K562 (cell line): ENCODE measurements at regions not wholly inside any gene's neighbourhood (a gene's known extent, or its start where the extent isn't known, plus 50 kb on each side); places are given as distances from the start of the nearest gene placed in this dataset.

Source experiments
- ATAC-seq: fragments of 200-7000 bp; cut with Tn5 transposase; 3 replicates; pipeline ENCODE4 v1.9.1; 2020; ENCODE audit warnings: moderate library complexity
- BruUV-seq: library from RNA; stranded (reverse); fragments of 400-500 nt; replicated peaks from 2 replicates; lab custom pipeline; 2021; lab: Mats Ljungman, UMichigan
- CTCF ChIA-PET: fragments of 300-600 bp; formaldehyde crosslinking; extraction: SDS; loops from one replicate; lab custom pipeline; 2021; ENCODE audit warnings: low intra/inter-chr PET ratio; lab: Yijun Ruan, JAX
- POLR2A ChIA-PET: fragments of 300-600, 350-650 bp; sonication (Branson Sonifier 250); formaldehyde crosslinking; extraction: SDS; loops from one replicate; lab custom pipeline; 2021; ENCODE audit warnings: antibody characterized with exemption, inconsistent platforms; lab: Yijun Ruan, JAX
- DNase-seq, 4 experiments: peaks; one replicate each; pipeline versions ENCODE4 v3.0.0 to v3.0.0-alpha.2; 2011 to 2018; ENCODE audit warnings: low spot score in 3 of 4, mixed read lengths in 3 of 4; ENCODE audit errors: extremely low read depth in 1 of 4
- FAIRE-seq: peaks from 2 replicates; lab custom pipeline; 2011; peaks lifted over from hg19 to GRCh38; lab: Jason Lieb, UNC
- H2AFZ ChIP-seq: 2 replicates; pipeline ENCODE4 v1.6.0; 2011; ENCODE audit warnings: low read depth, low read length, control low read depth, inconsistent platforms
- H3K27ac ChIP-seq: fragments of 200-600 bp; 3 replicates; pipeline ENCODE4 v1.8.0; 2011; ENCODE audit warnings: low read depth, mild to moderate bottlenecking, control low read depth, inconsistent platforms, low read length, moderate library complexity, mixed read lengths; ENCODE audit errors: extremely low read depth
- H3K27me3 ChIP-seq, 2 experiments: fragments of 300-600 bp in 1 of 2; 2 replicates in 1 of 2; 3 replicates in 1 of 2; pipeline versions ENCODE4 v1.6.0 to v1.8.0; 2011; ENCODE audit warnings: inconsistent platforms in 2 of 2, low read length in 2 of 2, mild to moderate bottlenecking in 1 of 2, mixed read lengths in 1 of 2, moderate library complexity in 1 of 2; ENCODE audit not compliant: control insufficient read depth in 2 of 2, insufficient read depth in 2 of 2
- H3K36me3 ChIP-seq: fragments of 300-600 bp; 3 replicates; pipeline ENCODE4 v1.8.0; 2011; ENCODE audit warnings: mild to moderate bottlenecking, low read length, inconsistent platforms; ENCODE audit not compliant: control insufficient read depth, insufficient read depth
- H3K4me1 ChIP-seq, 2 experiments: fragments of 200-600 bp in 1 of 2; replicated peaks in 1 of 2; 2 replicates in 1 of 2; 3 replicates in 1 of 2; pipeline versions ENCODE4 v1.5.1 to v1.8.0; 2011; ENCODE audit warnings: inconsistent platforms in 2 of 2, low read length in 2 of 2, mild to moderate bottlenecking in 1 of 2, mixed read lengths in 1 of 2, moderate library complexity in 1 of 2; ENCODE audit not compliant: control insufficient read depth in 2 of 2, insufficient read depth in 2 of 2
- H3K4me2 ChIP-seq: 2 replicates; pipeline ENCODE4 v1.6.1; 2011; ENCODE audit warnings: low read length, control low read depth, inconsistent platforms, mixed read lengths; ENCODE audit not compliant: insufficient read depth
- H3K4me3 ChIP-seq: fragments of 200-600 bp; sonication (generic), shearing (Covaris generic); 2 replicates; pipeline ENCODE4 v1.5.1; 2016; ENCODE audit warnings: control low read depth, inconsistent platforms
- H3K79me2 ChIP-seq: fragments of 200-600 bp; 3 replicates; pipeline ENCODE4 v1.8.0; 2011; ENCODE audit warnings: low read length, inconsistent platforms; ENCODE audit not compliant: control insufficient read depth, insufficient read depth
- H3K9ac ChIP-seq, 2 experiments: 2 replicates each; pipeline versions ENCODE4 v1.6.0 to v1.6.1; 2011; ENCODE audit warnings: low read depth in 2 of 2, low read length in 2 of 2, control low read depth in 1 of 2, inconsistent platforms in 1 of 2, mild to moderate bottlenecking in 1 of 2, mixed read lengths in 1 of 2; ENCODE audit not compliant: insufficient read depth in 1 of 2
- H3K9me1 ChIP-seq: one replicate; pipeline ENCODE4 v1.6.0; 2011; ENCODE audit warnings: inconsistent platforms, mild to moderate bottlenecking, low read length, moderate library complexity; ENCODE audit not compliant: control insufficient read depth, insufficient read depth
- H3K9me3 ChIP-seq: replicated peaks from 2 replicates; pipeline ENCODE4 v1.5.1; 2011; ENCODE audit warnings: low read depth, low read length, inconsistent platforms; ENCODE audit not compliant: control insufficient read depth, insufficient read depth
- H4K20me1 ChIP-seq: replicated peaks from 2 replicates; pipeline ENCODE4 v1.6.1; 2011; ENCODE audit warnings: low read length, inconsistent platforms, mixed read lengths; ENCODE audit not compliant: control insufficient read depth, insufficient read depth
- AFF4 ChIP-seq: sonication (generic); formaldehyde crosslinking; IDR thresholded peaks from 2 replicates; pipeline ENCODE4 v1.8.0; 2023; ENCODE audit warnings: mild to moderate bottlenecking, missing genetic modification reagents
- CBX8 ChIP-seq: fragments of 200-600 bp; sonication (generic); IDR thresholded peaks from 2 replicates; pipeline ENCODE4 v1.6.1; 2012; ENCODE audit warnings: borderline replicate concordance, mixed run types, low read depth, mild to moderate bottlenecking, moderate library complexity, mixed read lengths, low read length, control low read depth, inconsistent platforms; ENCODE audit not compliant: poor library complexity, severe bottlenecking; ENCODE audit errors: extremely low read depth
- MAFF ChIP-seq: IDR thresholded peaks from 2 replicates; pipeline ENCODE4 v1.6.1; 2012; ENCODE audit warnings: low read length, improper control_type of control experiment
- MAFG ChIP-seq: fragments of 450-650 bp; conservative IDR thresholded peaks from 2 replicates; pipeline ENCODE4 v1.6.1; 2016; ENCODE audit warnings: missing genetic modification characterization, missing compliant biosample characterization
- MAFK ChIP-seq: IDR thresholded peaks from 2 replicates; pipeline ENCODE4 v1.6.1; 2011; ENCODE audit warnings: low read length, improper control_type of control experiment
- PCBP1 ChIP-seq: fragments of 200-400 bp; formaldehyde crosslinking; IDR thresholded peaks from 2 replicates; pipeline ENCODE4 v1.6.1; 2018; ENCODE audit warnings: mild to moderate bottlenecking, low read depth, low read length; ENCODE audit not compliant: poor library complexity, severe bottlenecking
- ZNF316 ChIP-seq: fragments of 450-650 bp; IDR thresholded peaks from 2 replicates; pipeline ENCODE4 v1.6.1; 2016
- ZNF408 ChIP-seq: fragments of 250-450 bp; sonication (Bioruptor Pico); IDR thresholded peaks from 2 replicates; pipeline ENCODE4 v1.4.0; 2020; ENCODE audit warnings: low read depth, mild to moderate bottlenecking, moderate library complexity
- WGBS: fragments of 100-300 bp; shearing (Covaris generic); methylation state at CpG from one replicate; pipeline ENCODE4 v1.1.6; 2016; ENCODE audit warnings: low coverage, mixed read lengths; ENCODE audit not compliant: insufficient coverage; ENCODE audit errors: missing lambda C conversion rate; 5-methylcytosine and 5-hydroxymethylcytosine counted together
- in situ Hi-C: fragments of 300-500 bp; cut with MboI; formaldehyde crosslinking; loops from 4 replicates; pipeline ENCODE4 v1.15.0; 2018; ENCODE audit warnings: inconsistent platforms, mixed read lengths
- intact Hi-C: fragments of 100-400 bp; cut with micrococcal nuclease; formaldehyde crosslinking; loops from 2 replicates; pipeline ENCODE4 v1.14.2; 2022

GRCh38 chr3:77800893-77801292 is 761.0 kb downstream of the ROBO2 start (continued):
- TF ChIP-seq AFF4 = no peak

- intact Hi-C loops = no loop called here
- 5% methylated on average over 3 of the region's 3 CpGs for WGBS
- Histone ChIP-seq H3K4me2 (no peak overlapping the region), H3K9ac (no peak overlapping the region), H2AFZ (no peak overlapping the region), H3K27me3 (no peaks in the 10 kb centered on the region), H3K27ac (no peak overlapping the region), H3K9me3 (no peaks in the 10 kb centered on the region), H3K36me3 (no peaks in the 10 kb centered on the region), H3K4me3 (no peak overlapping the region), H3K4me1 (no peaks in the 10 kb centered on the region), H4K20me1 (no peaks in the 10 kb centered on the region), H3K79me2 (no peaks in the 10 kb centered on the region), H3K9me1 (no peaks in the 10 kb centered on the region)
- no TSS peak for BruUV-seq
- POLR2A ChIA-PET = no interaction called here
- DNase-seq (no peak), FAIRE-seq (no peak), ATAC-seq (no peak)
- CTCF ChIA-PET = no interaction called here
- TF ChIP-seq MAFK (peak; percentile 30; the same call in 1 of the 2 replicates), ZNF408 (CRISPR knock-in tag) (no peak), CBX8 (no peak), MAFF (peak; percentile 19; the same call in 1 of the 2 replicates), PCBP1 (no peak), MAFG (0 out of 2 replicates have a peak, but pooled peaks have one; percentile 17), ZNF316 (peak; percentile 34; the same call in 1 of the 2 replicates)
- in situ Hi-C loops = no loop called here
These were observed 767.4 kb downstream of the ROBO2 start for GRCh38 chr3:77807312-77807711.
